A549 (cell line): ENCODE measurements at regions not wholly inside any gene's neighbourhood (a gene's known extent, or its start where the extent isn't known, plus 50 kb on each side); places are given as distances from the start of the nearest gene placed in this dataset.

Source experiments
- ATAC-seq, 2 experiments: fragments of 200-7000 bp in 1 of 2; fragments of >200 bp in 1 of 2; cut with Nextera tagmentation in 1 of 2; cut with Tn5 transposase in 1 of 2; 3 replicates each; pipeline versions ENCODE4 v1.8.0 to v1.9.1; 2018 to 2020; ENCODE audit warnings: mild to moderate bottlenecking in 1 of 2, moderate library complexity in 1 of 2
- CTCF ChIA-PET: fragments of 300-600 bp; sonication (Branson Sonifier 250); formaldehyde crosslinking; extraction: SDS; loops from one replicate; lab custom pipeline; 2021; ENCODE audit warnings: antibody characterized with exemption, inconsistent platforms; lab: Yijun Ruan, JAX
- POLR2A ChIA-PET: fragments of 350-600 bp; formaldehyde crosslinking; extraction: SDS; loops from one replicate; lab custom pipeline; 2021; ENCODE audit warnings: antibody characterized with exemption, inconsistent platforms; lab: Yijun Ruan, JAX
- DNase-seq, 2 experiments: peaks; one replicate each; pipeline versions ENCODE4 v3.0.0 to v3.0.0-alpha.2; 2011 to 2016; ENCODE audit warnings: low read depth in 1 of 2, low spot score in 1 of 2
- FAIRE-seq: peaks from 2 replicates; lab custom pipeline; 2011; peaks lifted over from hg19 to GRCh38; lab: Jason Lieb, UNC
- H3K27ac ChIP-seq, 2 experiments: fragments of >200 bp; sonication (Bioruptor Twin); formaldehyde crosslinking; 3 replicates each; pipeline ENCODE4 v1.5.1; 2016 to 2017
- H3K4me1 ChIP-seq: fragments of >200 bp; sonication (Bioruptor Twin); formaldehyde crosslinking; 3 replicates; pipeline ENCODE4 v1.6.1; 2016
- H3K4me2 ChIP-seq: fragments of >200 bp; sonication (Bioruptor Twin); formaldehyde crosslinking; 3 replicates; pipeline ENCODE4 v1.6.1; 2016
- H3K4me3 ChIP-seq: fragments of >200 bp; sonication (Bioruptor Twin); formaldehyde crosslinking; 3 replicates; pipeline ENCODE4 v1.5.1; 2016
- H3K9me3 ChIP-seq: fragments of >200 bp; sonication (Bioruptor Twin); formaldehyde crosslinking; 3 replicates; pipeline ENCODE4 v1.6.1; 2016
- CBX8 ChIP-seq: fragments of 200-600 bp; sonication (generic); IDR thresholded peaks from 2 replicates; pipeline ENCODE4 v1.6.1; 2016
- CEBPB ChIP-seq, 2 experiments: fragments of >200 bp in 1 of 2; sonication (Bioruptor Twin) in 1 of 2; formaldehyde crosslinking in 1 of 2; IDR thresholded peaks; 2 replicates each; pipeline ENCODE4 v1.6.1; 2012 to 2016
- CHD2 ChIP-seq: fragments of 150-350 bp; IDR thresholded peaks from 2 replicates; pipeline ENCODE4 v1.6.1; 2014; ENCODE audit warnings: low read length; ENCODE audit not compliant: partially characterized antibody
- EHF ChIP-seq: fragments of 250-450 bp; sonication (Bioruptor Pico); IDR thresholded peaks from 2 replicates; pipeline ENCODE4 v1.5.0; 2020; ENCODE audit warnings: mild to moderate bottlenecking
- FOSB ChIP-seq: fragments of 250-450 bp; sonication (Bioruptor Pico); IDR thresholded peaks from 2 replicates; pipeline ENCODE4 v1.5.0; 2020; ENCODE audit warnings: mild to moderate bottlenecking, moderate library complexity
- FOXS1 ChIP-seq: fragments of 250-450 bp; sonication (Bioruptor Pico); IDR thresholded peaks from 2 replicates; pipeline ENCODE4 v1.5.0; 2020; ENCODE audit warnings: mild to moderate bottlenecking, moderate library complexity
- GATA3 ChIP-seq: IDR thresholded peaks from 2 replicates; pipeline ENCODE4 v1.6.1; 2012; ENCODE audit warnings: borderline replicate concordance
- HOXB13 ChIP-seq: fragments of 250-450 bp; sonication (Bioruptor Pico); IDR thresholded peaks from 2 replicates; pipeline ENCODE4 v1.5.0; 2020; ENCODE audit warnings: low read depth, mild to moderate bottlenecking, moderate library complexity
- JUNB ChIP-seq: fragments of >200 bp; sonication (Bioruptor Twin); formaldehyde crosslinking; IDR thresholded peaks from 2 replicates; pipeline ENCODE4 v1.6.1; 2016
- NFE2L2 ChIP-seq: fragments of 150-350 bp; conservative IDR thresholded peaks from 2 replicates; pipeline ENCODE4 v1.6.1; 2014; ENCODE audit warnings: low read length
- POLR2A ChIP-seq: IDR thresholded peaks from 2 replicates; pipeline ENCODE4 v1.6.1; 2012; ENCODE audit warnings: mild to moderate bottlenecking, low read length
- RARB ChIP-seq: fragments of 250-450 bp; sonication (Bioruptor Pico); IDR thresholded peaks from 2 replicates; pipeline ENCODE4 v1.8.0; 2021; ENCODE audit warnings: mild to moderate bottlenecking, moderate library complexity
- RCOR1 ChIP-seq: fragments of 150-350 bp; IDR thresholded peaks from 2 replicates; pipeline ENCODE4 v1.6.1; 2014; ENCODE audit warnings: antibody characterized with exemption, low read length, low read depth
- RFX5 ChIP-seq: fragments of 450-650 bp; IDR thresholded peaks from 2 replicates; pipeline ENCODE4 v1.7.1; 2014; ENCODE audit warnings: antibody characterized with exemption, mild to moderate bottlenecking, moderate library complexity
- ZFP36 ChIP-seq: fragments of 450-650 bp; IDR thresholded peaks from 2 replicates; pipeline ENCODE4 v1.6.1; 2014; ENCODE audit warnings: borderline replicate concordance; ENCODE audit not compliant: partially characterized antibody
- ZNF302 ChIP-seq: fragments of 250-450 bp; sonication (Bioruptor Pico); IDR thresholded peaks from 2 replicates; pipeline ENCODE4 v1.9.0; 2021; ENCODE audit warnings: inconsistent platforms, mild to moderate bottlenecking, moderate library complexity
- WGBS: methylation state at CpG from one replicate; pipeline ENCODE4 v1.1.6; 2017; ENCODE audit errors: missing lambda C conversion rate; 5-methylcytosine and 5-hydroxymethylcytosine counted together
- TF ChIP-seq, protein P1 (sequence below): fragments of 200-600 bp; sonication (generic); IDR thresholded peaks from 2 replicates; pipeline ENCODE4 v1.6.1; 2016; ENCODE audit warnings: antibody characterized with exemption, mild to moderate bottlenecking, moderate library complexity
- TF ChIP-seq, protein P2 (sequence below): fragments of >200 bp; sonication (Bioruptor Twin); formaldehyde crosslinking; IDR thresholded peaks from 3 replicates; pipeline ENCODE4 v1.6.1; 2016
- TF ChIP-seq, protein P3 (sequence below): fragments of >200 bp; sonication (Bioruptor Twin); formaldehyde crosslinking; IDR thresholded peaks from 2 replicates; pipeline ENCODE4 v1.6.1; 2016
- TF ChIP-seq, protein P4 (sequence below): IDR thresholded peaks from 2 replicates; pipeline ENCODE4 v1.6.1; 2012; ENCODE audit warnings: low read depth, borderline replicate concordance
- TF ChIP-seq, protein P5 (sequence below): fragments of >200 bp; sonication (Bioruptor Twin); formaldehyde crosslinking; IDR thresholded peaks from 3 replicates; pipeline ENCODE4 v1.5.1; 2016

DNA sequence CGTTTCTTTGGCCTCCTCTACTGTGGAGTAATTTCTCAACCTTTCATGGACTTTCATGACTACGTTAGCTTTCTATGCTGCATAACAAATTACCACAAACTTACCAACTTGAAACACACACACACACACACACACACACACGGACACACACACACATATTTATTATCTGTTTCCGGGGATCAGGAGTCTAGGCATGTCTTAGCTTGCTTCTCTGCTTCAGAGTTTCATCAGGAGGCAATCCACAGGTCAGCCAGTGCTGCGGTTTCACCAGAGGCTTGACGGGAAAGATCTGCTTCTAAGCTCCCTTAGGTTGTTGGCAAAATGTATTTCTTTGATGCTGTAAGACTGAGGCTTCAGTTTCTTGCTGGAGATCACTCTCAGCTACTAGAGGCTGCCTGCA, 59.0 kb upstream of the C9orf72 start:
- no peaks in the 10 kb centered on the region for H3K9me3 ChIP-seq
- TF ChIP-seq, protein P1, sequence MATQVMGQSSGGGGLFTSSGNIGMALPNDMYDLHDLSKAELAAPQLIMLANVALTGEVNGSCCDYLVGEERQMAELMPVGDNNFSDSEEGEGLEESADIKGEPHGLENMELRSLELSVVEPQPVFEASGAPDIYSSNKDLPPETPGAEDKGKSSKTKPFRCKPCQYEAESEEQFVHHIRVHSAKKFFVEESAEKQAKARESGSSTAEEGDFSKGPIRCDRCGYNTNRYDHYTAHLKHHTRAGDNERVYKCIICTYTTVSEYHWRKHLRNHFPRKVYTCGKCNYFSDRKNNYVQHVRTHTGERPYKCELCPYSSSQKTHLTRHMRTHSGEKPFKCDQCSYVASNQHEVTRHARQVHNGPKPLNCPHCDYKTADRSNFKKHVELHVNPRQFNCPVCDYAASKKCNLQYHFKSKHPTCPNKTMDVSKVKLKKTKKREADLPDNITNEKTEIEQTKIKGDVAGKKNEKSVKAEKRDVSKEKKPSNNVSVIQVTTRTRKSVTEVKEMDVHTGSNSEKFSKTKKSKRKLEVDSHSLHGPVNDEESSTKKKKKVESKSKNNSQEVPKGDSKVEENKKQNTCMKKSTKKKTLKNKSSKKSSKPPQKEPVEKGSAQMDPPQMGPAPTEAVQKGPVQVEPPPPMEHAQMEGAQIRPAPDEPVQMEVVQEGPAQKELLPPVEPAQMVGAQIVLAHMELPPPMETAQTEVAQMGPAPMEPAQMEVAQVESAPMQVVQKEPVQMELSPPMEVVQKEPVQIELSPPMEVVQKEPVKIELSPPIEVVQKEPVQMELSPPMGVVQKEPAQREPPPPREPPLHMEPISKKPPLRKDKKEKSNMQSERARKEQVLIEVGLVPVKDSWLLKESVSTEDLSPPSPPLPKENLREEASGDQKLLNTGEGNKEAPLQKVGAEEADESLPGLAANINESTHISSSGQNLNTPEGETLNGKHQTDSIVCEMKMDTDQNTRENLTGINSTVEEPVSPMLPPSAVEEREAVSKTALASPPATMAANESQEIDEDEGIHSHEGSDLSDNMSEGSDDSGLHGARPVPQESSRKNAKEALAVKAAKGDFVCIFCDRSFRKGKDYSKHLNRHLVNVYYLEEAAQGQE: no peak
- TF ChIP-seq CBX8 (no peak), RCOR1 (no peak), FOSB (CRISPR knock-in tag) (no peak), RFX5 (no peak), JUNB (no peak), CEBPB (IDR thresholded peaks at IDR 0.05) (no peak), RARB (CRISPR knock-in tag) (no peak), FOXS1 (CRISPR knock-in tag) (no peak), CHD2 (no peak), ZNF302 (CRISPR knock-in tag) (no peak), GATA3 (no peak), POLR2A (no peak), HOXB13 (CRISPR knock-in tag) (no peak), ZFP36 (no peak), NFE2L2 (no peak)
- TF ChIP-seq, protein P2, sequence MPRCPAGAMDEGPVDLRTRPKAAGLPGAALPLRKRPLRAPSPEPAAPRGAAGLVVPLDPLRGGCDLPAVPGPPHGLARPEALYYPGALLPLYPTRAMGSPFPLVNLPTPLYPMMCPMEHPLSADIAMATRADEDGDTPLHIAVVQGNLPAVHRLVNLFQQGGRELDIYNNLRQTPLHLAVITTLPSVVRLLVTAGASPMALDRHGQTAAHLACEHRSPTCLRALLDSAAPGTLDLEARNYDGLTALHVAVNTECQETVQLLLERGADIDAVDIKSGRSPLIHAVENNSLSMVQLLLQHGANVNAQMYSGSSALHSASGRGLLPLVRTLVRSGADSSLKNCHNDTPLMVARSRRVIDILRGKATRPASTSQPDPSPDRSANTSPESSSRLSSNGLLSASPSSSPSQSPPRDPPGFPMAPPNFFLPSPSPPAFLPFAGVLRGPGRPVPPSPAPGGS: no peak
- TF ChIP-seq, protein P3, sequence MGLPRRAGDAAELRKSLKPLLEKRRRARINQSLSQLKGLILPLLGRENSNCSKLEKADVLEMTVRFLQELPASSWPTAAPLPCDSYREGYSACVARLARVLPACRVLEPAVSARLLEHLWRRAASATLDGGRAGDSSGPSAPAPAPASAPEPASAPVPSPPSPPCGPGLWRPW: no peak
- TF ChIP-seq, protein P4, sequence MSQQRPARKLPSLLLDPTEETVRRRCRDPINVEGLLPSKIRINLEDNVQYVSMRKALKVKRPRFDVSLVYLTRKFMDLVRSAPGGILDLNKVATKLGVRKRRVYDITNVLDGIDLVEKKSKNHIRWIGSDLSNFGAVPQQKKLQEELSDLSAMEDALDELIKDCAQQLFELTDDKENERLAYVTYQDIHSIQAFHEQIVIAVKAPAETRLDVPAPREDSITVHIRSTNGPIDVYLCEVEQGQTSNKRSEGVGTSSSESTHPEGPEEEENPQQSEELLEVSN: no peak
- TF ChIP-seq, protein P5, sequence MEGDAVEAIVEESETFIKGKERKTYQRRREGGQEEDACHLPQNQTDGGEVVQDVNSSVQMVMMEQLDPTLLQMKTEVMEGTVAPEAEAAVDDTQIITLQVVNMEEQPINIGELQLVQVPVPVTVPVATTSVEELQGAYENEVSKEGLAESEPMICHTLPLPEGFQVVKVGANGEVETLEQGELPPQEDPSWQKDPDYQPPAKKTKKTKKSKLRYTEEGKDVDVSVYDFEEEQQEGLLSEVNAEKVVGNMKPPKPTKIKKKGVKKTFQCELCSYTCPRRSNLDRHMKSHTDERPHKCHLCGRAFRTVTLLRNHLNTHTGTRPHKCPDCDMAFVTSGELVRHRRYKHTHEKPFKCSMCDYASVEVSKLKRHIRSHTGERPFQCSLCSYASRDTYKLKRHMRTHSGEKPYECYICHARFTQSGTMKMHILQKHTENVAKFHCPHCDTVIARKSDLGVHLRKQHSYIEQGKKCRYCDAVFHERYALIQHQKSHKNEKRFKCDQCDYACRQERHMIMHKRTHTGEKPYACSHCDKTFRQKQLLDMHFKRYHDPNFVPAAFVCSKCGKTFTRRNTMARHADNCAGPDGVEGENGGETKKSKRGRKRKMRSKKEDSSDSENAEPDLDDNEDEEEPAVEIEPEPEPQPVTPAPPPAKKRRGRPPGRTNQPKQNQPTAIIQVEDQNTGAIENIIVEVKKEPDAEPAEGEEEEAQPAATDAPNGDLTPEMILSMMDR: no peak
- no peak overlapping the region for H3K4me3 ChIP-seq
- CTCF ChIA-PET: interaction anchor here (0.9 kb wide), 1 partner anchor 441 kb away, joined by 3 read pairs; no protein-coding TSS in a partner anchor
- no peaks in the 10 kb centered on the region for H3K4me1 ChIP-seq
- WGBS: 19% methylated on average over 6 of the region's 6 CpGs
- ATAC-seq (no peak), DNase-seq (no peak), FAIRE-seq (no peak)
- POLR2A ChIA-PET: no interaction called here
- no peak overlapping the region for H3K27ac ChIP-seq
- no peak overlapping the region for H3K4me2 ChIP-seq

DNA sequence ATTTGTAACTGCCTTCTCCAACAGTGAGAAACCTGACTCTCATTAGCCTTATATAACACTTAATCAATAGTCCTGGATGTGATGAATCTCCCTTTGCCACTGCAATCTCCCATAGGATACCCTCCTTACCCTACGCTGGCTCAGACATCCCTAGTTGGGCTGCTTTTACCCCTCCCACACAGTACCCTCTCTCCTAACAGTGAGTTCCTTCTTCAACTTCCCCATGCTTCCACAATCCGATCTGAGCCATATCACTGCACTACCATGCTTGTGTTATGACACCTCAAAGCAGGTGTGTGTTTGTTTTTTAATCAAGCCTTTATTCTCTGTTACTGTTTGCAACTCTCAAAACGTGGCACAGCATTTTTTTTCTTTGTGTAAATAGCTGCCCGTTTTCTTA, 60.5 kb upstream of the C9orf72 start:
- H3K27ac ChIP-seq: no peak overlapping the region
- TF ChIP-seq CHD2: no peak
- no peak for TF ChIP-seq EHF (CRISPR knock-in tag)
- TF ChIP-seq, protein P2: no peak
- no peak for TF ChIP-seq CEBPB (IDR thresholded peaks at IDR 0.05)
- TF ChIP-seq, protein P1: no peak
- TF ChIP-seq FOXS1 (CRISPR knock-in tag): no peak
- TF ChIP-seq, all 56 proteins: peak for 0
- DNase-seq: no peak
- no peak for ATAC-seq
- no peaks in the 10 kb centered on the region for H3K9me3 ChIP-seq
- no peak for FAIRE-seq
- no peak overlapping the region for H3K4me2 ChIP-seq
- H3K4me1 ChIP-seq: no peaks in the 10 kb centered on the region
- WGBS: 18% methylated on average over 4 of the region's 4 CpGs
- ChIA-PET POLR2A (no interaction called here), CTCF (no interaction called here)
- H3K4me3 ChIP-seq: no peak overlapping the region
